Heart right ventricle (tissue), 16 donors: ENCODE measurements at regions not wholly inside any gene's neighbourhood (a gene's known extent, or its start where the extent isn't known, plus 50 kb on each side); places are given as distances from the start of the nearest gene placed in this dataset.

ENCODE experiments used
- ATAC-seq, 8 donors: fragments of 200-7000 bp; cut with Tn5 transposase; one replicate each; pipeline ENCODE4 v1.9.1; 2020; ENCODE audit warnings: mild to moderate bottlenecking in 8 of 8, moderate library complexity in 8 of 8, moderate number of reproducible peaks in 1 of 8
- DNase-seq, 2 donors: peaks; one replicate each; pipeline ENCODE4 v3.0.0-alpha.2; 2020
- H3K27ac ChIP-seq, 10 donors: fragments of 200-600 bp; sonication (generic) in 2 of 10; one replicate each; pipeline versions ENCODE4 v1.5.0 to v1.8.0; 2020 to 2022; ENCODE audit warnings: mild to moderate bottlenecking in 3 of 10
- H3K27me3 ChIP-seq, 7 donors: fragments of 200-600 bp; one replicate each; pipeline ENCODE4 v1.8.0; 2021 to 2022; ENCODE audit warnings: mild to moderate bottlenecking in 2 of 7
- H3K36me3 ChIP-seq, 9 donors: fragments of 200-600 bp; sonication (generic) in 1 of 9; one replicate each; pipeline versions ENCODE4 v1.5.0 to v1.8.0; 2020 to 2022; ENCODE audit warnings: mild to moderate bottlenecking in 2 of 9
- H3K4me1 ChIP-seq, 9 donors: fragments of 200-600 bp; sonication (generic) in 1 of 9; one replicate each; pipeline versions ENCODE4 v1.5.0 to v1.8.0; 2020 to 2022; ENCODE audit warnings: mild to moderate bottlenecking in 4 of 9
- H3K4me3 ChIP-seq, 10 donors: fragments of 200-600 bp; sonication (generic) in 2 of 10; one replicate each; pipeline versions ENCODE4 v1.5.0 to v1.8.0; 2020 to 2022; ENCODE audit warnings: mild to moderate bottlenecking in 7 of 10, moderate library complexity in 2 of 10
- H3K9me3 ChIP-seq, 11 donors: fragments of 200-600 bp in 10 of 11; sonication (generic) in 2 of 11; one replicate each; pipeline versions ENCODE4 v1.5.0 to v1.8.0; 2013 to 2022; ENCODE audit warnings: mild to moderate bottlenecking in 2 of 11, control low read depth in 1 of 11, moderate library complexity in 1 of 11
- CTCF ChIP-seq, 9 donors: fragments of 200-600 bp; sonication (generic) in 2 of 9; IDR thresholded peaks; one replicate each; pipeline versions ENCODE4 v1.5.0 to v1.8.0; 2021 to 2022; ENCODE audit warnings: antibody characterized with exemption in 9 of 9, mild to moderate bottlenecking in 5 of 9, moderate library complexity in 1 of 9
- WGBS, 2 donors: extraction: QIAGEN DNeasy Blood & Tissue Kit; methylation state at CpG; one replicate each; pipeline ENCODE4 v1.1.7; 2013; ENCODE audit warnings: inconsistent platforms in 1 of 2; 5-methylcytosine and 5-hydroxymethylcytosine counted together
- intact Hi-C, 10 donors: fragments of 100-400 bp; cut with DNase I; formaldehyde crosslinking; loops; one replicate each; pipeline versions ENCODE4 v1.11.1 to v1.14.2; 2022
- donor health status: Arrhythmogenic right ventricular cardiomyopathy.
- donor health status: ischemic (EF 13 %, LVEDD 7.1; RV severe dilation, severe dysfunction).
- donor health status: healthy with polysubstance abuse.
- donor health status: DM: no; HTN: yes; CAD: no.
- donor health status: DM: no; HTN: no; CAD: no.
- donor health status: ischemic (EF 25% LVEDD 6.9; RV normal size, moderate dysfunction).
- donor health status: ischemic (EF 25% LVEDD 5.7; RV mildly dilated, moderate dysfunction).
- donor health status: healthy.
- donor health status: DM: yes; HTN: yes; CAD: no.
- donor health status: Ischemic cardiomyopathy.
- donor health status: ischemic (EF 35%, LVEDD 5.7; RV mildly dilated, moderate dysfunction).
- donor health status: nonischemic (EF 11% LVEDD 7.7; RV severe dilation, severe dysfunction).
- donor health status: DM: yes; HTN: yes; CAD: no.
- donor health status: PGD.
- donor health status: ischemic (EF 29% LVEDD 5.4; RV normal size, mild dysfunction).
- donor health status: nonischemic (EF 23%, LVEDD 6.1; RV moderate dilation, normal function).

DNA sequence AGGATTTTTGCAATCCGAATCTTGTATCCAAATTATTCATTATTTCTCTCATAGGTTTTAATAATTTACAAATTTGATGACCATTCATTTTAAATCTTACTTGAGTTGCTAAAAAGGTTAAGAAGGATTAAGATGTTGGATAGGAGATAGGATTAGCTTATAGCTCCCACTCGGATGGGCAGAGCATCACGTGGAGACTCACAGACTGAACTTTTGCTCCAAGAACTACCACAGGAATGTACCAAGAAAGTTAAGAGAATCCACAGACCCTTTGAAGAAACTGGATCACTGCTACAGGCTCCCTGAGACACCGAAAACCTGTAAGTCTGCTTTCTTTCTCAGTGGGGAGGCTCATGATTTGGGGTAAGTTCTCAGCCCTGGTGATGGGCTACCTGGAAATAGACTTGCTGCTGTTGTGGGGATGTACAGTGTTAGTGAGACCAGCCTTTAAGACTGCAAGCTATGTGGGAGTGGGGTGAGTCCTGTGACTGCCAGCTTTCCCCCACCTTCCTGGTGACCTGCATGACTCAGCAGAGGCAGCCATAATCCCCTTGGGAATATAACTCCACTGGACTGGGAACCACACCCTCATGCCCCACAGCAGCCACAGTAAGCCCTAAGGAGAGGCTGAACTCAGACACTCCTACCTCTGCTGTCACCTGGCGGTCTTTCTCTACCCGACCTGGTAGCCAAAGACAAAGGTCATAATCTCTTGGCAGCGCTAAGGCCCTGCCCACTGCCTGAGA is 1458.0 kb downstream of the OLFM4 start:
- H3K36me3 ChIP-seq = no peaks in the 10 kb centered on the region
- H3K9me3 ChIP-seq = peaks cover 0 to 19% (median 0%) of the 10 kb centered on the region in 11 donors
- H3K4me3 ChIP-seq = no peak overlapping the region
- H3K4me1 ChIP-seq = no peaks in the 10 kb centered on the region
- ATAC-seq (no peak), DNase-seq (no peak)
- intact Hi-C loops = no loop called here
- no peaks in the 10 kb centered on the region for H3K27me3 ChIP-seq
- H3K27ac ChIP-seq = no peak overlapping the region
- whole genome bisulfite sequencing, 2 donors = 80 to 89% methylated on average over 7 of the region's 7 CpGs
- TF ChIP-seq CTCF (IDR thresholded peaks at IDR 0.05) = no peak

DNA sequence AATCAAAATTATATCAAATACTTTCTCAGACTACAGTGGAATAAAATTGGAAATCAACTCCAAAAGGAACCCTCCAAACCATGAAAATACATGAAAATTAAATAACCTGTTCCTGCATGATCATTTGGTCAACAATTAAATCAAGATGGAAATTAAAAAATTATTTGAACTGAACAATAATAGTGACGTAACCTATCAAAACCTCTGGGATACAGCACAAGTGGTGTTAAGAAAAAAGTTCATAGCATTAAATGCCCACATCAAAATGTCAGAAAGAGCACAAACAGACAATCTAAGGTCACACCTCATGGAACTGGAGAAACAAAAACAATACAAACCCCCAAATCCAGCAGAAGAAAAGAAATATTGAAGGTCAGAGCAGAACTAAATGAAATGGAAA is 1460.7 kb downstream of the OLFM4 start:
- no peak overlapping the region for H3K27ac ChIP-seq
- no peak overlapping the region for H3K4me3 ChIP-seq
- H3K36me3 ChIP-seq = no peaks in the 10 kb centered on the region
- no peaks in the 10 kb centered on the region for H3K4me1 ChIP-seq
- H3K9me3 ChIP-seq = peaks cover 0 to 26% (median 0%) of the 10 kb centered on the region in 11 donors
- TF ChIP-seq CTCF (IDR thresholded peaks at IDR 0.05) = no peak
- 87 to 88% methylated on average over 1 of the region's 1 CpG for WGBS, 2 donors
- DNase-seq (no peak), ATAC-seq (no peak)
- no peaks in the 10 kb centered on the region for H3K27me3 ChIP-seq
- intact Hi-C loops = no loop called here

DNA sequence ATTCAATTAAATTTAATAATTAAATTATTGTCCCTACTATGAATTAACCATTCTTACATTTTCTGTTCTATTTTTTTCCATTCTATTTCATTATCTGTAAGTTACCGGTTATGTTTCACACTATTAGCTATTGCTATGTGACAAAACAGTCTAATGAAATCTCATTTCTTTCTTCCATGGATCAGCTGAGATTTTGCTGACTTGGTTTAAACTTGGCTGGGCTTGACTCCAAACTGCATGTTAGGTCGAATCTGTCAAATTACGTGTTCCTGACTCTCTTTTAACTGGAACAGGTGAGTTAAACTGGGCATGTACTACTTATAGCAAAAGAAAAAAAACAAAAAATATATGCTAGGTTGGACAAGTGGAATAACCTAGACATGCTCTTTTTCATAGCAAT is 1464.4 kb downstream of the OLFM4 start:
- 66 to 83% methylated on average over 3 of the region's 3 CpGs for WGBS, 2 donors
- Histone ChIP-seq H3K27me3 (no peaks in the 10 kb centered on the region), H3K9me3 (peaks cover 0 to 26% (median 0%) of the 10 kb centered on the region in 11 donors), H3K4me1 (no peaks in the 10 kb centered on the region), H3K27ac (no peak overlapping the region), H3K4me3 (no peak overlapping the region), H3K36me3 (no peaks in the 10 kb centered on the region)
- TF ChIP-seq CTCF (IDR thresholded peaks at IDR 0.05) = no peak
- DNase-seq (no peak), ATAC-seq (no peak)
- intact Hi-C loops = no loop called here

GRCh38 chr13:54511366-54511765 is 1482.8 kb downstream of the OLFM4 start:
- DNase-seq (no peak), ATAC-seq (no peak)
- Histone ChIP-seq H3K27ac (no peak overlapping the region), H3K36me3 (no peaks in the 10 kb centered on the region), H3K9me3 (no peaks in the 10 kb centered on the region), H3K27me3 (no peaks in the 10 kb centered on the region), H3K4me3 (no peak overlapping the region), H3K4me1 (no peaks in the 10 kb centered on the region)
- no peak for TF ChIP-seq CTCF (IDR thresholded peaks at IDR 0.05)
- intact Hi-C loops = no loop called here
- 73 to 83% methylated on average over 5 of the region's 5 CpGs for WGBS, 2 donors
